ENCODE measurements at regions not wholly inside any gene's neighbourhood (a gene's known extent, or its start where the extent isn't known, plus 50 kb on each side); places are given as distances from the start of the nearest gene placed in this dataset.

GRCh38 chr11:130531061-130531460, 82.6 kb downstream of the ADAMTS15 start:
- TF ChIP-seq CTCF (IDR thresholded peaks at IDR 0.05) (no peak), POLR2A (IDR thresholded peaks at IDR 0.05) (no peak)
